H9 (cell line): ENCODE measurements at regions not wholly inside any gene's neighbourhood (a gene's known extent, or its start where the extent isn't known, plus 50 kb on each side); places are given as distances from the start of the nearest gene placed in this dataset.

Source experiments
- DNase-seq: peaks from one replicate; pipeline ENCODE4 v3.0.0-alpha.2; 2017
- H2AFZ ChIP-seq: one replicate; pipeline ENCODE4 v1.6.1; 2013; ENCODE audit warnings: mild to moderate bottlenecking, low read length, control low read depth, moderate library complexity
- H2AK5ac ChIP-seq: 2 replicates; pipeline ENCODE4 v1.6.1; 2013; ENCODE audit warnings: low read length, control low read depth, mixed read lengths; ENCODE audit not compliant: insufficient read length
- H2BK120ac ChIP-seq: one replicate; pipeline ENCODE4 v1.6.1; 2013; ENCODE audit warnings: low read depth, mild to moderate bottlenecking, low read length, control low read depth, inconsistent platforms; ENCODE audit not compliant: poor library complexity, severe bottlenecking
- H2BK12ac ChIP-seq: 2 replicates; pipeline ENCODE4 v1.6.1; 2013; ENCODE audit warnings: low read length, control low read depth, mixed read lengths, low read depth; ENCODE audit not compliant: insufficient read length
- H2BK15ac ChIP-seq: 2 replicates; pipeline ENCODE4 v1.6.1; 2013; ENCODE audit warnings: low read depth, low read length, control low read depth
- H2BK20ac ChIP-seq: one replicate; pipeline ENCODE4 v1.6.1; 2013; ENCODE audit warnings: low read depth, mild to moderate bottlenecking, low read length, control low read depth, inconsistent platforms; ENCODE audit not compliant: poor library complexity, severe bottlenecking
- H2BK5ac ChIP-seq: 2 replicates; pipeline ENCODE4 v1.6.1; 2013; ENCODE audit warnings: low read length, control low read depth, mixed read lengths; ENCODE audit not compliant: insufficient read length
- H3K14ac ChIP-seq: 2 replicates; pipeline ENCODE4 v1.6.1; 2013; ENCODE audit warnings: low read length, control low read depth; ENCODE audit not compliant: insufficient read depth
- H3K18ac ChIP-seq: 2 replicates; pipeline ENCODE4 v1.6.1; 2013; ENCODE audit warnings: low read depth, mild to moderate bottlenecking, mixed read lengths, low read length, control low read depth; ENCODE audit not compliant: insufficient read length
- H3K23ac ChIP-seq: 2 replicates; pipeline ENCODE4 v1.6.1; 2013; ENCODE audit warnings: low read length, control low read depth, mixed read lengths, low read depth; ENCODE audit not compliant: insufficient read length
- H3K23me2 ChIP-seq: 2 replicates; pipeline ENCODE4 v1.6.1; 2013; ENCODE audit warnings: low read depth, mild to moderate bottlenecking, mixed read lengths, low read length, control low read depth; ENCODE audit not compliant: insufficient read length, poor library complexity, severe bottlenecking
- H3K27ac ChIP-seq: 2 replicates; pipeline ENCODE4 v1.5.1; 2013; ENCODE audit warnings: low read length, control low read depth, mixed read lengths, low read depth; ENCODE audit not compliant: insufficient read length
- H3K27me3 ChIP-seq: 2 replicates; pipeline ENCODE4 v1.6.1; 2013; ENCODE audit warnings: low read length, control low read depth, inconsistent platforms; ENCODE audit not compliant: insufficient read depth
- H3K4ac ChIP-seq: 2 replicates; pipeline ENCODE4 v1.6.1; 2013; ENCODE audit warnings: low read depth, mild to moderate bottlenecking, control low read depth, inconsistent platforms, low read length, moderate library complexity
- H3K4me1 ChIP-seq: 2 replicates; pipeline ENCODE4 v1.6.1; 2013; ENCODE audit warnings: low read length, control low read depth, inconsistent platforms; ENCODE audit not compliant: insufficient read depth
- H3K4me2 ChIP-seq: 2 replicates; pipeline ENCODE4 v1.6.1; 2013; ENCODE audit warnings: low read length, control low read depth, mixed read lengths; ENCODE audit not compliant: insufficient read length, insufficient read depth
- H3K56ac ChIP-seq: 2 replicates; pipeline ENCODE4 v1.6.1; 2013; ENCODE audit warnings: low read depth, mild to moderate bottlenecking, mixed read lengths, low read length, control low read depth; ENCODE audit not compliant: insufficient read length
- H3K79me1 ChIP-seq: 2 replicates; pipeline ENCODE4 v1.6.1; 2013; ENCODE audit warnings: low read depth, mild to moderate bottlenecking, moderate library complexity, low read length, control low read depth, inconsistent platforms; ENCODE audit not compliant: insufficient read depth, poor library complexity, severe bottlenecking
- H3K79me2 ChIP-seq: 2 replicates; pipeline ENCODE4 v1.6.1; 2013; ENCODE audit warnings: low read length, control low read depth, inconsistent platforms; ENCODE audit not compliant: insufficient read depth
- H3K9ac ChIP-seq: 2 replicates; pipeline ENCODE4 v1.6.1; 2013; ENCODE audit warnings: low read length, control low read depth, mixed read lengths; ENCODE audit not compliant: insufficient read length; ENCODE audit errors: extremely low read depth
- H3K9me3 ChIP-seq: one replicate; pipeline ENCODE4 v1.6.1; 2013; ENCODE audit warnings: low read depth, low read length, inconsistent platforms; ENCODE audit not compliant: control insufficient read depth
- H3T11ph ChIP-seq: one replicate; pipeline ENCODE4 v1.6.1; 2013; ENCODE audit warnings: mild to moderate bottlenecking, low read length, control low read depth, inconsistent platforms
- H4K20me1 ChIP-seq: one replicate; pipeline ENCODE4 v1.6.1; 2013; ENCODE audit not compliant: control insufficient read depth, insufficient read length, insufficient read depth
- H4K5ac ChIP-seq: 2 replicates; pipeline ENCODE4 v1.6.1; 2013; ENCODE audit warnings: low read depth, mild to moderate bottlenecking, mixed read lengths, low read length, control low read depth; ENCODE audit not compliant: insufficient read length
- H4K8ac ChIP-seq: replicated peaks from 2 replicates; pipeline ENCODE4 v1.6.1; 2013; ENCODE audit warnings: low read length, control low read depth, mixed read lengths, low read depth; ENCODE audit not compliant: insufficient read length
- H4K91ac ChIP-seq: 2 replicates; pipeline ENCODE4 v1.6.1; 2013; ENCODE audit warnings: low read depth, mild to moderate bottlenecking, moderate library complexity, mixed read lengths, low read length, control low read depth; ENCODE audit not compliant: insufficient read length
- H3K27ac Mint-ChIP-seq, 3 experiments: 2 replicates in 2 of 3; 3 replicates in 1 of 3; pipeline ENCODE4 v1.8.0; 2020 to 2021; ENCODE audit warnings: mixed read lengths in 3 of 3, mild to moderate bottlenecking in 1 of 3, moderate library complexity in 1 of 3
- H3K27me3 Mint-ChIP-seq: 2 replicates; pipeline ENCODE4 v1.8.0; 2021; ENCODE audit warnings: low read depth, mild to moderate bottlenecking, moderate library complexity, mixed read lengths
- H3K36me3 Mint-ChIP-seq, 3 experiments: 2 replicates in 2 of 3; 3 replicates in 1 of 3; pipeline ENCODE4 v1.8.0; 2020 to 2021; ENCODE audit warnings: low read depth in 3 of 3, mixed read lengths in 3 of 3; ENCODE audit not compliant: insufficient read depth in 1 of 3
- H3K4me1 Mint-ChIP-seq, 2 experiments: 2 replicates each; pipeline ENCODE4 v1.8.0; 2020; ENCODE audit warnings: mixed read lengths in 2 of 2
- H3K4me3 Mint-ChIP-seq, 2 experiments: 2 replicates in 1 of 2; 3 replicates in 1 of 2; pipeline ENCODE4 v1.8.0; 2020 to 2021; ENCODE audit warnings: mild to moderate bottlenecking in 2 of 2, mixed read lengths in 2 of 2, moderate library complexity in 1 of 2
- H3K9me3 Mint-ChIP-seq, 2 experiments: 2 replicates in 1 of 2; 3 replicates in 1 of 2; pipeline ENCODE4 v1.8.0; 2020; ENCODE audit warnings: mild to moderate bottlenecking in 2 of 2, mixed read lengths in 2 of 2, moderate library complexity in 1 of 2
- WGBS: extraction: QIAGEN DNeasy Blood & Tissue Kit; methylation state at CpG from one replicate; pipeline ENCODE4 v1.1.7; 2013; ENCODE audit warnings: missing lambda C conversion rate, low lambda C conversion rate, mixed read lengths; ENCODE audit not compliant: insufficient read length; ENCODE audit errors: extremely low coverage; 5-methylcytosine and 5-hydroxymethylcytosine counted together
- TF ChIP-seq, protein P1 (sequence below): fragments of 200-600 bp; sonication (generic); conservative IDR thresholded peaks from 3 replicates; pipeline ENCODE4 v1.8.0; 2021; ENCODE audit warnings: antibody characterized with exemption, mild to moderate bottlenecking

DNA sequence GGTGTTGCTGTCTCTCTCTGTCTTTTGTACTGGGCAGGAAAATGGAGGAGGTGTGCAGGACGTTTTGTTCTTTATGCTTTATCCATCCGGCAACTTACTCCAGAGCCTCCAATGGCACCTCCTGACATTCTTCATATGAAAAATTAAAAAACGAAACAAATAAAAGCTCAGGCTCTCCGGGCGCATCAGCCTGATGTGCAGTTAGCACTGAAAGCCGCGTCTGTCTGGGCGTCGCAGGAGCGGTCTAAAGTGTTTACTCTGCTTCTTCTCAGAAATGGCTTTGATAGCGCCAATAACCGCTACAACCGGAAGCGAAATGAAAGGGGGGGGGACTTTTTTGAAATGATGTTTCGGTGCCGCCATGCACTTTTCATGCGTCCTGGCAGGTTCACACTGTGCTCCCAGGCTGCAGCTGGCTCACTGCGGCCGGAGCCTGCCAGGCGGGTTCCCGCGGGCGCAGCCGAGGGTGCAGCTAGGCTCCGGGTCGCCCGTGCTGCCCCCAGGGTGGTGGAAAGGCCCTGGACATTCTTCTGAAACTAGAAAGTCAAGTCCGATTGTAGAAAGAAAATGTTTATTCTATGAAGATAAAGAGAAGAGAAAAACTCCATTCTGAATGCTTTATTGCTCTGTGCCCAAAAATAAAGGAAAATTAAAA lies 407.7 kb upstream of the IRX1 start:
- 0 out of 7 replicates have a peak overlapping the region, but pooled peaks of 1 of the 3 experiments have one; percentile 44 for H3K27ac Mint-ChIP-seq
- no peak overlapping the region for H3K14ac ChIP-seq

More for the DNA sequence above, 407.7 kb upstream of the IRX1 start:
- DNase-seq: no peak
- Histone ChIP-seq H3K4me2 (no peak overlapping the region), H3K4ac (no peak overlapping the region), H2AFZ (no peak overlapping the region), H3K18ac (no peak overlapping the region), H3K9ac (no peak overlapping the region), H4K8ac (no peak overlapping the region), H3K9me3 (no peaks in the 10 kb centered on the region), H2BK12ac (no peak overlapping the region), H3K23ac (no peak overlapping the region), H2BK15ac (no peak overlapping the region), H3K4me1 (no peaks in the 10 kb centered on the region), H2BK20ac (no peak overlapping the region), H3K27ac (no peak overlapping the region), H4K91ac (no peak overlapping the region), H3T11ph (no peak overlapping the region), H3K56ac (no peak overlapping the region), H3K23me2 (no peaks in the 10 kb centered on the region), H3K79me2 (no peaks in the 10 kb centered on the region), H3K27me3 (no peaks in the 10 kb centered on the region), H2BK120ac (no peak overlapping the region), H2AK5ac (no peak overlapping the region), H2BK5ac (no peak overlapping the region), H4K5ac (no peak overlapping the region), H3K79me1 (no peaks in the 10 kb centered on the region), H4K20me1 (no peaks in the 10 kb centered on the region)
- Mint-ChIP-seq H3K4me1 (peaks cover 26 to 31% of the 10 kb centered on the region in 2 experiments), H3K36me3 (no peaks in the 10 kb centered on the region), H3K4me3 (no peak overlapping the region), H3K9me3 (no peaks in the 10 kb centered on the region; a peak in 1 of 5 replicates), H3K27me3 (no peaks in the 10 kb centered on the region)
- TF ChIP-seq, protein P1, sequence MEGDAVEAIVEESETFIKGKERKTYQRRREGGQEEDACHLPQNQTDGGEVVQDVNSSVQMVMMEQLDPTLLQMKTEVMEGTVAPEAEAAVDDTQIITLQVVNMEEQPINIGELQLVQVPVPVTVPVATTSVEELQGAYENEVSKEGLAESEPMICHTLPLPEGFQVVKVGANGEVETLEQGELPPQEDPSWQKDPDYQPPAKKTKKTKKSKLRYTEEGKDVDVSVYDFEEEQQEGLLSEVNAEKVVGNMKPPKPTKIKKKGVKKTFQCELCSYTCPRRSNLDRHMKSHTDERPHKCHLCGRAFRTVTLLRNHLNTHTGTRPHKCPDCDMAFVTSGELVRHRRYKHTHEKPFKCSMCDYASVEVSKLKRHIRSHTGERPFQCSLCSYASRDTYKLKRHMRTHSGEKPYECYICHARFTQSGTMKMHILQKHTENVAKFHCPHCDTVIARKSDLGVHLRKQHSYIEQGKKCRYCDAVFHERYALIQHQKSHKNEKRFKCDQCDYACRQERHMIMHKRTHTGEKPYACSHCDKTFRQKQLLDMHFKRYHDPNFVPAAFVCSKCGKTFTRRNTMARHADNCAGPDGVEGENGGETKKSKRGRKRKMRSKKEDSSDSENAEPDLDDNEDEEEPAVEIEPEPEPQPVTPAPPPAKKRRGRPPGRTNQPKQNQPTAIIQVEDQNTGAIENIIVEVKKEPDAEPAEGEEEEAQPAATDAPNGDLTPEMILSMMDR: no peak
- no CpG with 5 or more reads among the region's 28 CpGs for WGBS
